Stimulated activated naive B cell treated with anti-CD40 and anti-IgM and Interleukin-4, amounts not matched to agents 10 μg/mL and 1 μg/mL and 100 μg/mL, for 72 hours (primary cell): ENCODE measurements at regions not wholly inside any gene's neighbourhood (a gene's known extent, or its start where the extent isn't known, plus 50 kb on each side); places are given as distances from the start of the nearest gene placed in this dataset.
"Not testable (repeated sequence)": the region's sequence is repeated elsewhere in the genome, so short reads cannot be mapped to it uniquely, and the experiment has no call there.

Source experiments
- ATAC-seq, 2 donors: fragments of 150-1000 bp; cut with Tn5 transposase; replicated peaks; 2 replicates each; pipeline ENCODE4 v1.10.0; 2021; ENCODE audit warnings: moderate library complexity in 1 of 2
- DNase-seq: peaks from one replicate; pipeline ENCODE4 v3.0.0; 2021
- H3K27ac Mint-ChIP-seq: one replicate; pipeline ENCODE4 v1.8.0; 2022; ENCODE audit warnings: mild to moderate bottlenecking, mixed read lengths
- H3K27me3 Mint-ChIP-seq, 2 donors: one replicate each; pipeline ENCODE4 v1.8.0; 2022; ENCODE audit warnings: mixed read lengths in 2 of 2
- H3K36me3 Mint-ChIP-seq, 2 donors: one replicate each; pipeline ENCODE4 v1.8.0; 2022; ENCODE audit warnings: mixed read lengths in 2 of 2, mild to moderate bottlenecking in 1 of 2
- H3K4me1 Mint-ChIP-seq, 2 donors: one replicate each; pipeline ENCODE4 v1.8.0; 2022; ENCODE audit warnings: mixed read lengths in 2 of 2, mild to moderate bottlenecking in 1 of 2
- H3K4me3 Mint-ChIP-seq, 2 donors: one replicate each; pipeline ENCODE4 v1.8.0; 2022; ENCODE audit warnings: mild to moderate bottlenecking in 2 of 2, mixed read lengths in 2 of 2, moderate library complexity in 1 of 2
- H3K9me3 Mint-ChIP-seq, 2 donors: one replicate each; pipeline ENCODE4 v1.8.0; 2022; ENCODE audit warnings: mixed read lengths in 2 of 2, mild to moderate bottlenecking in 1 of 2

DNA sequence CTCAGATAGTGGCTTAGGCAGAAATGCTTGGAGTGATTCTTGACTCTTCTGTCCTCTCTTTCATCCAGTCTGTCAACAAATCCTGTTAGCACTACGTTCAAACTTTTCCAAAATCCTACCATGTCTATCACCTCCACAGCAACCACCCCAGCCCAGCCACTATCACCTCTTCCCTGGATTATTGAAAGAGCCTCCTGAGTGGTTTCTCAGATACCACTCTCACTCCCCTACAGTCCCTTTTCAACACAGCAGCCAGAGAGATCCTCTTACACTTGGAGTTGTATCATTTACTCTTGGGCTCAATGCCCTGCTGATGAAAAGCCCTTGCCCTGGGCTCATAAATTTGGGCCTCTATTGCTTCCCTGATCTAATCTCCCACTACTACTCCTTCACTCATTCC is 218.9 kb downstream of the EXOC5 start:
- H3K27ac Mint-ChIP-seq: no peak overlapping the region
- H3K27me3 Mint-ChIP-seq: peaks cover 11 to 25% of the 10 kb centered on the region in 2 donors
- no peaks in the 10 kb centered on the region for H3K36me3 Mint-ChIP-seq
- DNase-seq (no peak), ATAC-seq (no peak)
- H3K9me3 Mint-ChIP-seq: peaks cover 3 to 5% of the 10 kb centered on the region in 2 donors
- H3K4me3 Mint-ChIP-seq: no peak overlapping the region
- H3K4me1 Mint-ChIP-seq: no peaks in the 10 kb centered on the region

DNA sequence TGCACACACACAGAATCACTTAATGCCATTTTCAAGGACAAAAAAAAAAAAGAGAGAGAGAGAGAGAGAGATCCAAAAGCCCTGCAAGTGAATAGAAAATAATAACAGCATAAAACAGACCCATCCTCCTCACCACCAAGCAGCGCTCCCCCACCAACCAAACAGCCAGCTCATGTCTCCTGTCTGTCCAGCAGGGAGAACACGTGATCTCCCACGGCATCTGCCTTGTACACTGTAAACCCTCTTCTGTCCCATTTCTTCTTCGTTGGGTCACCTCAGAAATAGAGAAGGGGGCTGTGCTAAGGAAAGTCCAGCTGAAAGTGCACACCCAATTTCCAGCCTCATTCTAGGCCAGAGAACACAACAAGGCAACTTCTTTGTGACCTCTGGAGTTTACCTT is 222.5 kb downstream of the EXOC5 start:
- no peak for ATAC-seq

DNA sequence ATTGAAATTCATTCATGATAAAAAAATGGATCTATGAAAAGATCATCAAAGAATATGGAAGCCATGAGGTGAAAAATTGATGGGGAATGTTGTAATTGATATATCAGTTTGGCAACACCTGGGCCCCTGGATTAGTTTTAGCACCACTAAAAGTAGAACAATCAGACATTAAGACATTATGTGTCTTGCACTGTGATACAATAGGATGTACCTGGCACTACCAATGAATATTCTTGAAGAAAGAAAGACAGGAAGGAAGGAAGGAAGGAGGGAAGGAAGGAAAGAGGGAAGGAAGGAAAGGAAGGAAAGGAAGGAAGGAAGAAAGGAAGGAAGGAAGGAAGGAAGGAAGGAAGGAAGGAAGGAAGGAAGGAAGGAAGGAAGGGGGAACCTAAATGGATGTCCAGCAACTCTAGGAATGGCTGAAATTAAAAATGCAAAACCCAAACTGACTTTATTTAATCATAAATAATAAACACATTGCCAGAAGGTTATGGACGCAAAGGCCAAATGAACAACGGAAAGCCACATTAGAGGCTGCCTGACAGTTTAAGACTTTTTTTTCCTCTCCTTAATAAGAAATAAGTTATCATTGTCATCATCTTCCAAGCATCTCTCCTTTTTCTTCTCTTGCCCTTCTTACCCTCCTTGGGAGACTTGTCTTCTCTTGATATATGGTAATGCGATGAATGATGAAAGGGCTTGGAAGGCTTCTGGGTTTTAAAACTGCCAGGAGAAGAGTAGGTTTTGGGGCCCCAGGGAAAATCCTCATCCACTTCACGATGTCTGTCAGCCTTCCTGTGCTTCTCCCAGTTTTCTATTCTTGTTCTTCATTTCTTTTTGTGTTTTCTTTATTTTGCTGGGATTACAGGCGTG is 224.4 kb downstream of the EXOC5 start:
- not testable (repeated sequence) for H3K27me3 Mint-ChIP-seq, H3K9me3 Mint-ChIP-seq, H3K36me3 Mint-ChIP-seq, H3K27ac Mint-ChIP-seq, H3K4me1 Mint-ChIP-seq, H3K4me3 Mint-ChIP-seq, DNase-seq, ATAC-seq

More for the DNA sequence above, 222.5 kb downstream of the EXOC5 start:
- no peak overlapping the region for H3K27ac Mint-ChIP-seq
- peaks cover 6 to 7% of the 10 kb centered on the region in 2 donors for H3K9me3 Mint-ChIP-seq
- H3K4me1 Mint-ChIP-seq: no peaks in the 10 kb centered on the region
- no peaks in the 10 kb centered on the region for H3K36me3 Mint-ChIP-seq
- H3K27me3 Mint-ChIP-seq: peaks cover 6 to 11% of the 10 kb centered on the region in 2 donors
- H3K4me3 Mint-ChIP-seq: no peak overlapping the region
- DNase-seq: no peak

DNA sequence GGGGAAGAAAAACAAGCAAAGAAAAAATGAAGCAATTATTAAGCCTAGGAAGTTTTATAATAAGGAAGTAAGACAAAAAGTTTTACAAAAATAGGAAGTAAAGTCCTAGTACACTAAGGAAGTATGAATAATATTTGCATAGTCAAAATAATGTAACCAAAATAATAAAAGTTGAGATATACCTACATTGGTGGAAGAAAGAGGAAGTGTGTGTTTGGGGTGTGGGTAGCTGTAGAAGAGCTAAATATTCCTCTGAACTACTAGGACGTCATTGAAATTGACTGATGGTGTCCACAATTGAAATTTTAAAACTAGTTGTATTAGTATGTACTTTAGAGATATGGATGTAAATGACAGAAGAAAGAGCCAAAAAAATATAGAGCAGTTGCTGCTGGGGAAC is 228.4 kb upstream of the OTX2 start:
- peaks cover 0 to 6% of the 10 kb centered on the region in 2 donors for H3K27me3 Mint-ChIP-seq
- peak overlapping the region; percentile 10 to 30 for H3K4me3 Mint-ChIP-seq
- no peak for DNase-seq
- peak; percentile 99 for ATAC-seq
- peak overlapping the region; percentile 82 for H3K27ac Mint-ChIP-seq
- H3K4me1 Mint-ChIP-seq: peaks cover 12 to 18% of the 10 kb centered on the region in 2 donors
- peaks cover 11 to 12% of the 10 kb centered on the region in 2 donors for H3K9me3 Mint-ChIP-seq
- peaks cover 3 to 5% of the 10 kb centered on the region in 2 donors for H3K36me3 Mint-ChIP-seq

DNA sequence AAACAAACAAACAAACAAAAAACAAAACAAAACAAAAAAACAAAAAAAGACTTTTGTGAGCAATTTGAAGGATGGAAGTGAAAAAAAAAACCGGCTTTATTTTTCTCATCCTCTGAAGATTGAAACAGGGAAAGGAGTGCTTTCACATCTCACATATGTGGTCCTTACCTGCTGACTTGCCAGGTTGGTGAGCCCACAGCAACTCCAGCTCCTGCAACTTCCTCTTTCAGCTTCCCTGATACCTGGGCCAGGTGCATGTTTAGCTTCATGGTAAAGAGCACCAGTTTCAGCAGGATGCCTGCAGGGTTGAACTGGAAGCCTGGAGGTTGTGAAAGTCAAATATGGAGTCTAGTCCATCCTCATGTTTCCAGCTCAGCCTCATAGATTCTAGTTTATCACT is 221.2 kb upstream of the OTX2 start:
- Mint-ChIP-seq H3K4me1 (no peaks in the 10 kb centered on the region), H3K27ac (no peak overlapping the region), H3K4me3 (no peak overlapping the region), H3K27me3 (peaks cover 0 to 10% of the 10 kb centered on the region in 2 donors), H3K9me3 (peaks cover 12 to 15% of the 10 kb centered on the region in 2 donors), H3K36me3 (peaks cover 0 to 5% of the 10 kb centered on the region in 2 donors)
- DNase-seq (no peak), ATAC-seq (no peak)

DNA sequence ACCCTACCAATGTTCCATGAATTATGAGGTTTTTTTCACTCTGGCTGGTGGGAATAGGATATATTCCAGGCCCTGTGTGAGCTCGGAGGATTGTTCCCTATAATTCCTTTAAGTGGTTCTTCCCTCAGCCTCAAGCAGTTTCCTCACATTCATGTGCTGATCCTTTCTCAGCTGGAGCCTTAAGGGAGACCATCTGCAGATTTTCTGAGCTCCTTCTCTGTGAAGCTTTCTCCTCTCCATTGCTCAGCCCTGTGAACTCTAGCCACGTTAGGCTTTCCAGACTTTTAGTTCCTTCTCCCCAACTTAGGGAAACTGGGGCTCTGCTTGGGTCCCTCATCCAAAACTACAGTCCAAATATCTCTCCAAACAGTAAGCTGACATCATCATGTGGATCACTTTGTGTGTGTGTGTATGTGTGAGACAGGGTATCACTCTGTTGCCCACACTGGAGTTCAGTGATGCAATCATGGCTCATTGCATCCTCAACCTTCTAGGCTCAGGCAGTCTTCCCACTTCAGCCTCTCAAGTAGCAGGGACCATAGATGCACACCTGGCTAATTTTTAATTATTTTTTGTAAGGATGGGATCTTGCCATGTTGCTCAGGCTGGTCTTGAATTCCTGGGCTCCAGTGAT is 219.5 kb upstream of the OTX2 start:
- Mint-ChIP-seq H3K4me3 (no peak overlapping the region), H3K36me3 (peaks cover 0 to 5% of the 10 kb centered on the region in 2 donors), H3K4me1 (no peaks in the 10 kb centered on the region), H3K9me3 (peaks cover 12 to 15% of the 10 kb centered on the region in 2 donors), H3K27me3 (peaks cover 0 to 10% of the 10 kb centered on the region in 2 donors), H3K27ac (no peak overlapping the region)
- ATAC-seq: no peak
- no peak for DNase-seq

DNA sequence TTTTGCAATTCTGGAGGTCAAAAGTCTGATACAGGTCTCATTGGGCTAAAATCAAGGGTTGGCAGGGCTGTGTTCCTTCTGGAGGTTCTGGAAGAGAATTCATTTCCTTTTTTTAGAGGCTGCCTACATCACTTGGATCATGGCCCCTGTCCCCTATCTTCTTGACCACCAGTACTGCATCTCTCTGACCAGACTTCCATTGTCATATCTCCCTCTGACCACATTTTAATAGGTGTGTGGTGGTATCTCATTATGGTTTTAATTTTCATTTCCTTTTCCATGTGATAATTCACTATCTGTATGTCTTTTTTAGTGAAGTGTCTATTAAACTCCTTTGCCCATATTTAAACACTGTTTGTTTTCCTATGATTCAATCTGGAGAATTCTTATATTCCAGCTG is 215.2 kb upstream of the OTX2 start:
- no peak overlapping the region for H3K27ac Mint-ChIP-seq
- no peak overlapping the region for H3K4me3 Mint-ChIP-seq
- H3K9me3 Mint-ChIP-seq: peaks cover 9 to 10% of the 10 kb centered on the region in 2 donors
- no peak for DNase-seq
- no peaks in the 10 kb centered on the region for H3K4me1 Mint-ChIP-seq
- peaks cover 0 to 5% of the 10 kb centered on the region in 2 donors for H3K27me3 Mint-ChIP-seq
- no peak for ATAC-seq
- H3K36me3 Mint-ChIP-seq: peaks cover 0 to 3% of the 10 kb centered on the region in 2 donors

DNA sequence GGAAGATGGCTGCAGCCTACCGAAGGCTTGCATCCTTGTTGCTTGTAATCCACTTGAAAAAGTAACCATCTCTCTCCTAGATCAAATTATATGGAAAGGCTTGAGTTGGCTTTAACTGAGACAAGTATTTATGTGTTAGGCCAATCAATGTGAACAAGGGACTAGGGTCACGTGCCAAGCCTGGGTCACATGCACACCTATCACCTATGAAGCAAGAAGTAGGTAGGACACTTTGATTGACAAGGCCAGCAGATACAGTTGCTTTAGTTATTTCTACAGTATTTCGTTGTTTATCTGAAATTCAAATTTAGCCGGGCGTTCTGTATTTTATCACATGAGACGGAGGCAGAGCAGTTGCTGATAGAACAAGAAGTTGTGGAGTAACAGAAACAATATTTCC is 212.3 kb upstream of the OTX2 start:
- no peak overlapping the region for H3K4me3 Mint-ChIP-seq
- DNase-seq (no peak), ATAC-seq (no peak)
- no peaks in the 10 kb centered on the region for H3K4me1 Mint-ChIP-seq
- no peak overlapping the region for H3K27ac Mint-ChIP-seq
- peaks cover 0 to 3% of the 10 kb centered on the region in 2 donors for H3K36me3 Mint-ChIP-seq
- no peaks in the 10 kb centered on the region for H3K27me3 Mint-ChIP-seq
- H3K9me3 Mint-ChIP-seq: peaks cover 2 to 9% of the 10 kb centered on the region in 2 donors

DNA sequence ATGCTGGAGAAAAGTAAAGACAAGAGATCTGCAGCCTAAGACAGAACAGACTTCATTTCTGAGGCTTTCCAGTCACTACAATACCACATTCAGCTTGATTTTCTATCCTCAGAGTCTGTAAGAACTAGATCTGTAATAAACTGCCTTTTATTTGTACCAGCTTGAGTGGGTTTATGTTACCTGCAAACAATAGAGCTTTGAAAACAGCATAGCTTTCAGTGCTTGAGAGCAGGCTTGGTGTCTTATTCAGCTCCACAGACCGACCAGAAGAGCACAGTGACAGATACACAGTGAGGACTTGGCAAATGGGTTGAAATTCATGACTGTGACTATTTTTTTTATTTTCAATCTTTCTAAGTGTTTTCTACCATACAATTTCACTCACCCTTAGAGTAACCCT is 207.8 kb upstream of the OTX2 start:
- no peaks in the 10 kb centered on the region for H3K36me3 Mint-ChIP-seq
- no peak for DNase-seq
- H3K9me3 Mint-ChIP-seq: peaks cover 7 to 9% of the 10 kb centered on the region in 2 donors
- no peaks in the 10 kb centered on the region for H3K27me3 Mint-ChIP-seq
- no peaks in the 10 kb centered on the region for H3K4me1 Mint-ChIP-seq
- ATAC-seq: no peak
- no peak overlapping the region for H3K4me3 Mint-ChIP-seq
- no peak overlapping the region for H3K27ac Mint-ChIP-seq

DNA sequence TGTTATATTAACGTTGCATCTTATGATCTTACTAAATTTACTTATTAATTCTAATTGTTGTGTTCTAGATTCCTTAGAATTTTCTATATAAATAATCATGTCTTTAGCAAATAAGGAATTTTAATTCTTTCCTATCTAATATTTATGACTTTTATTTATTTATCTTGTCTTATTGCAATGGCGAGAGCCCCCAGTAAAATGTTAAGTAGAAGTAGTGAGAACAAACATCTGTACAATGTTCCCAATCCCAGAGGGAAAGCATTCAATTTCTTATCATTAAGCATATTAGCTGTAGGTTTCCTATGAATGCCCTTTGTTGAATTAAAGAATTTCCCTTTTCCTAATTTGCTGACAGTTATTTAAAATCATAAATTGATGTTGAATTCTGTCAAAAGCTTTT is 203.7 kb upstream of the OTX2 start:
- H3K9me3 Mint-ChIP-seq: peaks cover 10 to 13% of the 10 kb centered on the region in 2 donors
- H3K4me3 Mint-ChIP-seq: no peak overlapping the region
- peaks cover 4 to 6% of the 10 kb centered on the region in 2 donors for H3K27me3 Mint-ChIP-seq
- no peak for ATAC-seq
- no peaks in the 10 kb centered on the region for H3K36me3 Mint-ChIP-seq
- H3K4me1 Mint-ChIP-seq: no peaks in the 10 kb centered on the region
- no peak overlapping the region for H3K27ac Mint-ChIP-seq
- no peak for DNase-seq

DNA sequence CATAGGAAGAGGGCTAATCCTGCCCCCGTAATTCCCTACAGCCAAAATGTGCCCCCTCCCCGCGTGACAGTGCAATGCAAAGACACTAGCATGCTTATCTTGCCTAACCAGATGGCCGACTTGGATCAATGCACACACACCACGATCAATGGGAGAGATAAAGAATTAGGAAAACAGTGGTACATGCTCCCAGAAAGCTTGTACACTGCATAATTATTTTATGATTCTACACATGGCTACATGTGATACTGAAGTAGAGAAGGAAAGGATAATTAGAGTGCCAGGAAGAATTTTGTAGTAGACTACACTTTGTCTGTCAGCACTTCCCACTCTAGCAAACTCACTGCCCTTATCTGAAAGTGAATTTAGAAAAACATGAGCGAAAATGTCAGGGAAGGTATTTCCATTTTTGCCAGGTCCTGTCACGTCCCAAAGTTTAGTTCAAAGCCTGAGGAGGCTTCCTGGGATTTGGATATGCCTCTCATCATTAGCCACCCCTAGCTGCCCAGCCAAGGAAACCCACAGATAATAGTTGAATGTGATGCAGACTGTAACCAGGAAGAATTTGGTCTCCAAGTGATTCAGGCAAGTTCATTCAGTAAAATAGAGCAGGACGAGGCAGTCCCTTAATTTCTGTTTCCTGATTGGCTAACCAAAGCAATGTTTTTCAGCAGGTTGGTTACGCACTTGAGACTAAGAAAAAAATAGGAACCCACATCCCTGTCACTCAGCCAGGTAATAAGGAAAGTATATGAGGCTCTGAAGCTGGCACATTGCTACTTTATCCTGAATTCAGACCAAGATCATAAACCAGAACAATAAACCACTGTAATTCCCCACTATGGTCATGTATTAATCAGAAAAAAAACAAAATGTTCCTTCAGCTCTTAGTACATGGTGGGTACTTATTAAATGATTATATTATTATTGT is 199.6 kb upstream of the OTX2 start:
- Mint-ChIP-seq H3K4me3 (no peak overlapping the region), H3K27ac (no peak overlapping the region), H3K4me1 (peaks cover 0 to 4% of the 10 kb centered on the region in 2 donors), H3K36me3 (no peaks in the 10 kb centered on the region), H3K27me3 (peaks cover 6 to 10% of the 10 kb centered on the region in 2 donors), H3K9me3 (peaks cover 9% of the 10 kb centered on the region in 2 donors)
- no peak for DNase-seq
- ATAC-seq: peak in 1 of 2 donors; percentile 60

DNA sequence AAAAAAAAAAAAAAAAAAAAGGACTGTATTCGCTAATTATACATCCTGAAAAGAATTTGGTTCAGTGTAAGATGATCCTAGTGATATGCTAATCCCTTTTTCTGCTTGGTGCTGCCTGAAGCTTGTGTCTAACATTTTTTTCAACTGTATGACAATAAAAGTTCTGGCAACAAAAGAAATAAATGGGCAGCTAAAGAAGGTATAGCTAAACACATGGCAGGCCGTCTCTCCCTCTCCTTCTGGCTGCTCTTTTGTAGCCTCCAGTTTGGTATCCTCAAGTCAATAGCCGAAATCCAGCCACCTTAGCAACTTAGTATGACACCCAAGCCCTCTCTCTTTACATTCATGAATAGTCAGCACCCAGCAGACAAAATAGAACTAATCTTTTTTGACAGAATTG is 198.3 kb upstream of the OTX2 start:
- Mint-ChIP-seq H3K27me3 (peaks cover 6 to 10% of the 10 kb centered on the region in 2 donors), H3K9me3 (peaks cover 5 to 7% of the 10 kb centered on the region in 2 donors), H3K27ac (no peak overlapping the region), H3K4me3 (no peak overlapping the region), H3K36me3 (no peaks in the 10 kb centered on the region), H3K4me1 (peaks cover 0 to 4% of the 10 kb centered on the region in 2 donors)
- DNase-seq: no peak
- no peak for ATAC-seq

DNA sequence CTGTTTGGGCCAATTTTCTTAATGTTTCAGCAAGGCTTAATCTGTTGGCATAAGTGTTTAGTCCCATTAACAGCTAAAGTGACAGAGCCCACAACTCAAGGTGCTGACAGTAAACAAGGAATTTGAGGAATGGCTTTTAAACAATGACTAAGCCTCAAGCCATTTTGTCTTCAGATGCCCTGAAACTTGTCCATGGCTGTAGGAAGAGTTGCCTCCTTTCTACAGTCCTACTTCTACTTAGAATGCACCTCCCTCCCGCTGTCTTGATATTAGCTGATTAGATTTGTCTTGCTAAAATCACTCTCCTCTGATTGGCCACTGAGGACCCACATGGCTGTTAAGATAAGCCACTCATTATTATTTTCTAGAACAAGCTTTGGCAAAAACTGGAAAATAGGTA is 188.4 kb upstream of the OTX2 start:
- no peak overlapping the region for H3K4me3 Mint-ChIP-seq
- H3K27me3 Mint-ChIP-seq: peaks cover 0 to 6% of the 10 kb centered on the region in 2 donors

More for the DNA sequence above, 188.4 kb upstream of the OTX2 start:
- H3K27ac Mint-ChIP-seq: no peak overlapping the region
- DNase-seq: no peak
- no peaks in the 10 kb centered on the region for H3K36me3 Mint-ChIP-seq
- H3K9me3 Mint-ChIP-seq: peaks cover 0 to 5% of the 10 kb centered on the region in 2 donors
- ATAC-seq: no peak
- H3K4me1 Mint-ChIP-seq: no peaks in the 10 kb centered on the region
